Peyer's patch (tissue), 4 donors: ENCODE measurements at regions not wholly inside any gene's neighbourhood (a gene's known extent, or its start where the extent isn't known, plus 50 kb on each side); places are given as distances from the start of the nearest gene placed in this dataset.
"Not testable (repeated sequence)": the region's sequence is repeated elsewhere in the genome, so short reads cannot be mapped to it uniquely, and the experiment has no call there.

Experiments used
- DNase-seq, 3 donors: peaks; one replicate each; pipeline ENCODE4 v3.0.0-alpha.2; 2017 to 2019
- H3K27ac ChIP-seq, 4 donors: fragments of 200-600 bp; sonication (generic); one replicate each; pipeline ENCODE4 v1.5.1; 2016 to 2019
- H3K27me3 ChIP-seq, 2 donors: fragments of 200-600 bp; sonication (generic); one replicate each; pipeline ENCODE4 v1.5.1; 2019
- H3K36me3 ChIP-seq, 3 donors: fragments of 200-600 bp; sonication (generic); one replicate each; pipeline ENCODE4 v1.5.1; 2016 to 2019
- H3K4me1 ChIP-seq, 4 donors: fragments of 200-600 bp; sonication (generic); one replicate each; pipeline ENCODE4 v1.5.1; 2016 to 2019
- H3K4me3 ChIP-seq, 4 donors: fragments of 200-600 bp; sonication (generic); 1 replicate in 3 of 4; 2 replicates in 1 of 4; pipeline ENCODE4 v1.5.1; 2016 to 2019; ENCODE audit warnings: mild to moderate bottlenecking in 1 of 4
- H3K9me3 ChIP-seq, 4 donors: fragments of 200-600 bp; sonication (generic); one replicate each; pipeline ENCODE4 v1.5.1; 2016 to 2019; ENCODE audit warnings: mild to moderate bottlenecking in 1 of 4
- CTCF ChIP-seq, 6 experiments: fragments of 450-650 bp in 4 of 6; fragments of 200-600 bp in 2 of 6; sonication (generic) in 1 of 6; IDR thresholded peaks; one replicate each; pipeline ENCODE4 v1.5.1; 2017 to 2019; ENCODE audit warnings: antibody characterized with exemption in 6 of 6, mild to moderate bottlenecking in 3 of 6, moderate library complexity in 1 of 6
- POLR2A ChIP-seq, 2 donors: fragments of 450-650 bp; IDR thresholded peaks; one replicate each; pipeline ENCODE4 v1.5.1; 2017; ENCODE audit warnings: antibody characterized with exemption in 2 of 2, mild to moderate bottlenecking in 2 of 2, moderate library complexity in 2 of 2

GRCh38 chr3:153370680-153371079 lies 208.7 kb downstream of the RAP2B start:
- TF ChIP-seq CTCF (IDR thresholded peaks at IDR 0.05) (no peak), POLR2A (IDR thresholded peaks at IDR 0.05) (no peak)
- no peaks in the 10 kb centered on the region for H3K9me3 ChIP-seq
- H3K36me3 ChIP-seq: no peaks in the 10 kb centered on the region
- no peaks in the 10 kb centered on the region for H3K4me1 ChIP-seq
- no peak for DNase-seq
- H3K27ac ChIP-seq: no peak overlapping the region
- no peaks in the 10 kb centered on the region for H3K27me3 ChIP-seq
- no peak overlapping the region for H3K4me3 ChIP-seq

GRCh38 chr3:153372326-153372725 lies 210.3 kb downstream of the RAP2B start:
- H3K27me3 ChIP-seq: no peaks in the 10 kb centered on the region
- H3K27ac ChIP-seq: no peak overlapping the region
- no peak for DNase-seq
- TF ChIP-seq POLR2A (IDR thresholded peaks at IDR 0.05) (no peak), CTCF (IDR thresholded peaks at IDR 0.05) (no peak)
- no peaks in the 10 kb centered on the region for H3K36me3 ChIP-seq
- H3K9me3 ChIP-seq: no peaks in the 10 kb centered on the region
- H3K4me1 ChIP-seq: no peaks in the 10 kb centered on the region
- H3K4me3 ChIP-seq: no peak overlapping the region

- no peak for DNase-seq
- no peaks in the 10 kb centered on the region for H3K27me3 ChIP-seq
- H3K4me3 ChIP-seq: no peak overlapping the region
- TF ChIP-seq POLR2A (IDR thresholded peaks at IDR 0.05) (no peak), CTCF (IDR thresholded peaks at IDR 0.05) (no peak)
- no peaks in the 10 kb centered on the region for H3K36me3 ChIP-seq
- no peak overlapping the region for H3K27ac ChIP-seq
- no peaks in the 10 kb centered on the region for H3K9me3 ChIP-seq
- H3K4me1 ChIP-seq: no peaks in the 10 kb centered on the region
Measured at GRCh38 chr3:153373606-153374005, 211.6 kb downstream of the RAP2B start.

GRCh38 chr3:153378366-153378765 lies 216.3 kb downstream of the RAP2B start:
- not testable (repeated sequence) for H3K27me3 ChIP-seq, H3K4me1 ChIP-seq, H3K36me3 ChIP-seq, H3K9me3 ChIP-seq, H3K4me3 ChIP-seq, DNase-seq, H3K27ac ChIP-seq

GRCh38 chr3:153379516-153379915 lies 217.5 kb downstream of the RAP2B start:
- DNase-seq: no peak
- H3K4me3 ChIP-seq: no peak overlapping the region
- H3K27me3 ChIP-seq: no peaks in the 10 kb centered on the region
- no peaks in the 10 kb centered on the region for H3K9me3 ChIP-seq
- no peaks in the 10 kb centered on the region for H3K4me1 ChIP-seq
- H3K36me3 ChIP-seq: no peaks in the 10 kb centered on the region
- no peak overlapping the region for H3K27ac ChIP-seq
- TF ChIP-seq CTCF (IDR thresholded peaks at IDR 0.05) (no peak), POLR2A (IDR thresholded peaks at IDR 0.05) (no peak)

- Histone ChIP-seq H3K9me3 (no peaks in the 10 kb centered on the region), H3K4me1 (no peaks in the 10 kb centered on the region), H3K4me3 (no peak overlapping the region), H3K27ac (no peak overlapping the region), H3K27me3 (no peaks in the 10 kb centered on the region), H3K36me3 (no peaks in the 10 kb centered on the region)
- TF ChIP-seq CTCF (IDR thresholded peaks at IDR 0.05): no peak
- no peak for TF ChIP-seq POLR2A (IDR thresholded peaks at IDR 0.05)
- no peak for DNase-seq
Measured at GRCh38 chr3:153385343-153385742, 223.3 kb downstream of the RAP2B start.
